Head of caudate nucleus (tissue), 42 donors: ENCODE measurements at regions not wholly inside any gene's neighbourhood (a gene's known extent, or its start where the extent isn't known, plus 50 kb on each side); places are given as distances from the start of the nearest gene placed in this dataset.
"Not testable (repeated sequence)": the region's sequence is repeated elsewhere in the genome, so short reads cannot be mapped to it uniquely, and the experiment has no call there.

Source experiments
- DNase-seq, 42 donors: peaks; one replicate each; pipeline versions ENCODE4 v3.0.0 to v3.0.0-alpha.2; 2020 to 2021; ENCODE audit warnings: mixed read lengths in 7 of 42
- intact Hi-C: fragments of 100-400 bp; cut with DNase I; formaldehyde crosslinking; loops from one replicate; pipeline ENCODE4 v1.15.0; 2022

DNA sequence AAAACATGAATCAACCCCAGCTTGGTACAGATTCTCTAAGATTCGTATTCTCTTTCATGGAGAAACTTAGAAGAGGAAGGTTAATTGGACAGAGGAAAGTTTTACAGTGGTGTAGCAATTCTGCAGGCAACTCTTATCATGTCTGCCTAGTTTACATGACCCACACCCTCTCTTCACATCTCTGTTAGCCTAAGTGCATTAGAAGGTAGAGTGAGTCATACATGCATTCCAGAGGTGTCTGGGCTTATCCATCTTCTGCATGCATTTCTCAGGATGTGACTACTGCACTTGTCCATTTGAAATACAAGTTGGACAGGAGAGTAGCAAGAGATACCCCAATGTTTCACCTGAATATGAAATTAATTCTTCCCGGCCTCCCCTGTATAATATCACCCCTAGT, 578.4 kb upstream of the NCAM2 start:
- DNase-seq: no peak
- intact Hi-C loops: no loop called here

GRCh38 chr21:20424943-20425342, 573.3 kb upstream of the NCAM2 start:
- no peak for DNase-seq
- intact Hi-C loops: no loop called here

DNA sequence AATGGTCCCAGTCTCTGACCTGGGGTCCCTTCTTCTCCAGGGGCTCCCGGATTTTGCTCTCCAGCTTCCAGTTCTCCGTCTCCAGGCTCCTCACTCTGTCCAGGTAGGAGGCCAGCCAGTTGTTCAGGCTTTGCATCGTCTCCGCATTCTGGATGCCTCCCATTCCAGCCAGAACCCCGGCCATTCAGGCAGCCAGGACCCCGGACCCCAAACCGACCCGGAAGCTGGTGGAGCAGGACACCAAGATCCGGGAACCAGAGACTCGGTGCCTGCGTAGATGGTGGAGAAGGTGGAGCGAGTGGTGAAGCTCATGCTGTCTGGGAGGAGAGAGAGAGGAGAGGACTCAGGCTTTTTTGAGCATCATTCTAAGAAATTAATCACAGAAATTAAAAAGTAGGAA, 572.4 kb upstream of the NCAM2 start:
- intact Hi-C loops: no loop called here
- no peak for DNase-seq

DNA sequence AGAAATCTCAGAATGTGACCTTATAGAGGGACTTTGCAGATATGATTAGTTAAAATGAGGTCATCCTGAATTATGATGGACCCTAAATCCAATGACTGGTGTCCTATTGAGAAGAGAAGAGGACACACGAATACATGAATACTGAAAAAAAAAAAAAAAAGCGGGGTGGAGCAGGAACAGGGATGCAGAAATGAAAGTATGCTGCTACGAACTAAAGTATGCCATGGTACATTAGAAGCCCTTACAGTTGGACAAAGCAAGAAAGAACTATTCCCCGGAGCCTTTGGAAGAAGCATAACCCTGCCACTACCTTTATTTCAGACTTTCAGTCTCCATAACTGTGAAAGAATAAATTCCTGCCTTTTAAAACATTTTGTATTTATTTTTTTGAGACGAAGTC, 557.9 kb upstream of the NCAM2 start:
- intact Hi-C loops: no loop called here
- no peak for DNase-seq

DNA sequence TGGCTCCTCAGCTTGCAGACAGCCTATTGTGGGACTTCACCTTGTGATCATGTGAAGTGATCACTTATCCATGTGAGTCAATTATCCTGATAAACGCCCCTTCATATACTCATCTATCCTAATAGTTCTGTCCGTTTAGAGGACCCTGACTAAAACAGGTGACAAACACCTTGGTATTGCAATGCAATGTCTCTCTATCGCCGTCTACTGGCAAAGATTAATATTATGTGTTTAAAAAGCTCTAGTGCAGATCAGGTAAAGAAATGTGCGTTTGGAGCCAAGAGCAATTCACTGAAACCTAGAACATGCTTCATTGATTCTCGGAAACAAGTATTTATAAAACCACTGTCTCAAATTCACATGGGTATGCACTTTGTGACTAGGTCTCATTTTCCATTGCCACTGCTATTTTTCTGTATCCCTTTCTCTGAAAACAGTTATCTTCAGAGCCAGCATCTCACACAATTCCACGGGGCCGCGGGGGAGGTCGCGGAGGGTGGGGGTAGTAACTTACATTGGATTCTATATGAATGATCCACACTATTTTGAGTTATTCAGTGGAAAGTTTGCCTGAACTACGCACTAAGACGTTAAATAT, 554.6 kb upstream of the NCAM2 start:
- no peak for DNase-seq
- intact Hi-C loops: no loop called here

DNA sequence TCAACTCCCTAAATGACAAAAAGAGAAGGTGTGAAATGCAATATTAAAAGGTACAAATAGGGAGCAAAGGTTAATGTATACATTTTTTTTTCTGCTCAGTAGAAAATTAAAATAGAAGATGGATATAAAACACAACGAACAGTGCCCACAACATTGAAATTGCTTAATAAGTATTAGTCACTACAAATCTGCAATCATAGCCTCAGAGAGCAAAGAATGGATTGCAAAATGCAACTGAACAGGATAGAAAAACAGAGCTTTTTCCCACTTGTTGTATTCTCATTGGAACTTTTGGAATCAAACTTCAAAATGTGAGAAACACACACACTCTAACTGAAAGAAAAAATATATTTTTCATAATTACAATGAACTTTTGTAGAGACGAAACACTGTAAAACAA, 552.2 kb upstream of the NCAM2 start:
- no peak for DNase-seq
- intact Hi-C loops: no loop called here

DNA sequence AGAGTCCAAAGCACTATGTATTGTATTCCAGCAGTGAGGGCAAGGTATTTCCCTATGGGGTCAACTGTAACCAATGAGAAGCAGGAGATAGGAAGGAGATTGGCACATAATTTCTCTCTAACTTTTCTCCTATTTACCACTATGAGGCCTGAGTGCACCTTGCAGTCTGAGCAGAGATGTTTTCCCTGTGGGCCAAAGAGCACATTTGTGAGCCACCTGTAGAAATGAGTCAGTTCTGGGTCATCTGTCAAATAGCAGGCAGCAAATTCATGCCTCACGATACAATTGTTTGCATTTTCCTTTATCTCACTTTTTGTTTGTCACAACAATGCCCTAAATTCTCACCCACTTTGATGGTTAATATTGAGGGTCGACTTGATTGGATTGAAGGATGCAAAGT, 547.2 kb upstream of the NCAM2 start:
- intact Hi-C loops: no loop called here

DNA sequence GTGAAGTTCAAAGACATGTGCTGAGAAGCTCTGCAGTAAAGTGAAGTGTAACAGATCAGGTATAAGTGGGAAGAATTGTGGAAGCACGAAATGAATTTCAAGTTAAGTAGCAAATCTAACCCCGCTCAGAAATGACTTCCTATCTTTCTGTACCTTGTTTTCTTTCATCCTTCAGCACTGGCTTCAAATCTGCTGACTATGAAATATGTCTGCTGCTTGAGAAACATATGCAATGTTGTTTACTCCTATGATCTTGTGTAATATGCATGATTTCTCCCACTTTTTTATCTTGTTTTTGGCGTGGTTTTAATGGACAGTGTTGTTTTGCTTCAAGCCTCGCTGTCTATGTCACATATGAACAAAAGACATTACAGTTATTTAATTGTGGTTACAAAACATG, 545.3 kb upstream of the NCAM2 start:
- DNase-seq: no peak
- intact Hi-C loops: no loop called here

More for the DNA sequence above, 547.2 kb upstream of the NCAM2 start:
- peak in 1 of 42 donors; percentile 8 for DNase-seq

DNA sequence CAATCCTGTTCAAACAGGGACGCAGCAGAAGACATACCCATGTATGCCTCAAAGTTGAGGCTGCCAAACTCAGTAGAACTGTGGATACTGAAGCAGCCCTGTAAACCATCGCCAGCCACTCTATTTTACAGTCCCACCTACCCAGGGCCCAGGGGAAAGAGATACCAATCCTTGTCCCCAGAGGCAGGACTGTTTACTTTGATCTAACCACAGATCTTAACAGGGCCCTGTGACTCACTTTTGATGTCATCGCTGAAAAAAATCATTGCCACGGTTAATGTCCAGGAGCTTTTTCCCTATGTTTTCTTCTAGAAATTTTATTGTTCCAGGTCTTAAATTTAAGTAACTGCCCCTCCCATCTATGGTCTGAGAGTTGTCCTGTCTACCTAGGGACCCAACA, 538.4 kb upstream of the NCAM2 start:
- intact Hi-C loops: no loop called here
- DNase-seq: no peak

- intact Hi-C loops: no loop called here
- no peak for DNase-seq
Observed at GRCh38 chr21:20463362-20463761, 534.8 kb upstream of the NCAM2 start.

DNA sequence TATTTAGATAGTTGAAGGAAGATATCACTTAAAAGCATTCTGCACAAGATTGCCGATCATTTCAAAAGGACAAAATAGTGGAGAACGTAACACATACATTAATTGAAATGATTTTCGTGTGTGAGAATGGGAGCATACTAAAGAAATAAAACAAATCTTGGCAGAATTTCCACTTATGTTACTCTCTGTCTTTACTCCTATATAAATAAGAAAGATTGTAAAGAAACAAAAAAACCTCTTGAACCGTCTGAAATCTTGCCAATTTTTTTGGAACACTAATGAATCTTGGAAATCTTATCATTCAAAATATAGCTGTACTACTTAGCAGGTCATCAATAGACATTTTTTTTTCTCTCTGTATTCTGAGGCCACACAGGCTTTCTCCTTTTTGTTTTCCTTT, 528.8 kb upstream of the NCAM2 start:
- DNase-seq: no peak
- intact Hi-C loops: no loop called here

GRCh38 chr21:20486303-20486702, 511.9 kb upstream of the NCAM2 start:
- DNase-seq: no peak
- intact Hi-C loops: no loop called here

DNA sequence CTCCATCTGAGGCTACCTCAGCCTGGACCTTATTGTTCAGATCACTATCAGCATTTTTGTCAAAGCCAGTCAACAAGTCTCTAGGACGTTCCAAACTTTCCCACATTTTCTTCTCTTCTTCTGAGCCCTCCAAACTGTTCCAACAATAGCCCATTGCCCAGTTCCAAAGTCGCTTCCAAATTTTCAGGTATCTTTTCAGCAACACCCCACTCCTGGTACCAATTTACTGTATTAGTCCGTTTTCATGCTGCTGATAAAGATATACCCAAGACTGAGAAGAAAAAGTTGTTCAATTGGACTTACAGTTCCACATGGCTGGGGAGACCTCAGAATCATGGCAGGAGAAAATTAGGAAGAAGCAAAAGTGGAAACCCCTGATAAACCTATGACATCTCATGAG, 495.3 kb upstream of the NCAM2 start:
- intact Hi-C loops, DNase-seq: not testable (repeated sequence)

GRCh38 chr21:20507783-20508182, 490.4 kb upstream of the NCAM2 start:
- DNase-seq: no peak
- intact Hi-C loops: no loop called here

DNA sequence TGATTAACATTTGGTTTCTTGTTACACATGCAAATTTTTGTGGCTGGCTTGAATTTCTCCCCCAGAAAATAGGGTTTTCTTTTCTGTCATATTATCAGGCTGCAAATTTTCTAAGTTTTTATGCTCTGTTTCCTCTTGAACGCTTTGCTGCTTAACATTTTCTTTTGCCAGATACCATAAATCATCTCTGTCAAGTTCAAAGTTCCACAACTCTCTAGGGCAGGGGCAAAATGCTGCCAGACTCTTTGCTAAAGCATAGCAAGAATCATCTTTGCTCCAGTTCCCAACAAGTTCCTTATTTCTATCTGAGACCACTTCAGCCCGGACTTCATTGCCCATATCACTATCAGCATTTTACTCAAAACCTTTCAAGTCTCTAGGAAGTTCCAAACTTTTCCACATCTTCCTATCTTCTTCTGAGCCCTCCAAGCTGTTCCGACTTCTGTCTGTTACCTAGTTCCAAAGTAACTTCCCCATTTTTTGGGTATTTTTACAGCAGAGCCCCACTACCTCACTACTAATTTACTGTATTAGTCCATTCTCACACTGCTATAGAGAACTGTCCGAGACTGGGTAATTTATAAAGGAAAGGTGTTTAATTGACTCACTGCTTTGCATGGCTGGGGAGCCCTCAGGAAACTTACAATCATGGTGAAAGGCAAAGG, 486.9 kb upstream of the NCAM2 start:
- intact Hi-C loops: no loop called here
- no peak for DNase-seq

- intact Hi-C loops: no loop called here
- DNase-seq: no peak
Observed at GRCh38 chr21:20515446-20515845, 482.8 kb upstream of the NCAM2 start.

DNA sequence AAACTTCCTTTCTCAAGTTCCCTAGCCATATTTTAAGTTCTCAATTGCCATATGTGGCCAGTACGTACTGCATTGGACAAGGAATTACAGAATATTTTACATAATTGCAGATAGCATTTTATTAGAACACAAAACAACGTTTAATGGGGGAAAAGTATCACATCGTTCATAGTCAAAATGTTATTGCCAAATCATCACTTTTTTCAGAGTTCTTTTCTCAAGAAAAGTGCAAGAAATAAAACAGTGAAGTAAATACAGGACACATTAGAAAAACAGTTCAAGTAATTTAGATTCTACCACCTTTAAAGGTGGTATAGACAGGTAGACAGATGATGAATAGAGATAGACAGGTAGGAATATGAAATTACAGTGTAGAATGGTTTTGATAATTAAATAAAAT, 479.1 kb upstream of the NCAM2 start:
- intact Hi-C loops: no loop called here
- DNase-seq: no peak

DNA sequence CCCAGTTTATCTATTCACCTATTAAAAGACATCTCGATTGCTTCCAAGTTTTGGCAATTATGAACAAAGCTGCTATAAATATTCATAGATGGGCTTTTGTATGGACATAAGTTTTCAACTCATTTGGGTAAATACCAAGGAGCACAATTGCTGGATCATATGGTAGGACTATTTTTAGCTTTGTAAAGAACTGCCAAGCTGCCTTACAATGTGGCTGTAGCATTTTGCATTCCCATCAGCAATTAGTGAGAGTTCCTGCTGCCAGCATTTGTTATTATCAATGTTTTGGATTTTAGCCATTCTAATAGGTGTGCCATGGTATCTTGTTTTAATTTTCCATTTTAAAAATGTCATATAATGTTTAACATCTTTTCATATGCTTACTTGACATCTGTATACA, 475.6 kb upstream of the NCAM2 start:
- intact Hi-C loops: no loop called here
- DNase-seq: no peak

DNA sequence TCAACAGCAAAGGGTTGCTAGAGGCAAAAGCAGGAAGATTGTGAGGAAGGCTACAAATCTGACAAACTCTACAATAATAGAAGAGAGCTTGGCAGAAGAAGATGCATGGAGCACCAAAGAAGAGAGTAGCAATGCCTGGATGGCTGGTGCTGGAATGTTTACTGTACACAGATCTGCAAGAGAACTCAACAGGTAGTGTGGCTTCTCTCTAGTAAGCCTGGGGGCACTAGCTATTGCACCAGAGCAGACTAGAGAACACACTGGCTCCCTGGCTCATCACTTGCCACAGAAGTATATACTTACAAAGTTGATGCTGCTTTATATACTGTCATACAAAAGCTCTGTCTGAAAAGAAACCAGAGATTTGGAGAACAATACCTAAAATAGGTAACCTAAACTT, 475.0 kb upstream of the NCAM2 start:
- intact Hi-C loops: no loop called here
- no peak for DNase-seq

DNA sequence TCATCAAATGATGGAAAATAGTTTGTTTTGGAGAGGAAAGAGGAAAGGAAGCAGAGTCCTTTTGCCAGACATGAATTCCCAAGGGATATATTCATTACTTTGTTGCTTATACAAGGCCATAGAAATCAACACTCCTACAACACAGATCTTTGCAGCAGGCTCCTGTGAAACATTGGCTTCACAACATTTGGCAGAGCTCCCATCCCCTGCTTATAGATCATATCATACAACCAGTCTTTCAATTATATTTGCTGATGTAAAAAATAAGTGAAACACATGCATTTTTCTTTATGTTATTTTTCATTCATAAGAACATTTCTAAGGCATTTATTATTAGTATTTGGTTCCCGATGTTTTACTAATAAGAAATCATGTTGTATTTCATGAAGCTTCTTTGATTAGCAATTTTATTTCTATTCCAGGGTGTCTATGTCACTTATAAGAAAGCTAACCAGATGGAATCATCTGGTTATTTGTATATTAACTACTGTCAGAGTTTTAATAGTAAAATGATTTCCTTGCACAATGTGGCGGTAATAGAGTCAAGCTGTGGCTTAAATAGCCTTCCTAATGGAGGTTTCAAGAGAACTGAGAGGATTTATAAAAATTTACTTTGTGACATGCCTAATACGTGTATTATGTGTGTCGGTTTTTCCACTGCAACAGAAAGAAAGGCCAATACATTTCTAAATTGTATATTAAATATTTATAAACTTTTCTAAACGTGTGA, 470.3 kb upstream of the NCAM2 start:
- no peak for DNase-seq
- intact Hi-C loops: no loop called here

DNA sequence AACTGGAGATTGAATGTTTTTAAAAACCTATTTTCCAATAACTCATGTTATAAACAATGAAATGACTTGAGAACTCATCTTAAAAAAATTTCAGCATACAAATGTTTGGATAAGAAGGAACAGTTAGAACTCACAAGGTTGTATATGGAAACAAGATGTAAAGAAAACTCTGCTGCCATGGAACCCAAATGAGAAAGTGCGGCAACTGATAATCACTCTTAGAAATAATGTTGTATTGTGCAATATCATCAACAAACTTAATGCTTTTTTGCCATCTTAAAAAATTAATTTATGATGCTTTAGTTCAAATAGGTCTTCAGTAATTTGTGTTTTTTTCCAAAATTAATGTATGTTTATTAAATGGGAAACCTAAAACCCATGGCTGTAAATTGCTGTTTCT, 461.1 kb upstream of the NCAM2 start:
- no peak for DNase-seq
- intact Hi-C loops: no loop called here
